Hematopoietic multipotent progenitor cell treated with erythropoietin and hydrocortisone succinate and interleukin-3 and kit ligand, for 15 days (in vitro differentiated cells): ENCODE measurements at regions not wholly inside any gene's neighbourhood (a gene's known extent, or its start where the extent isn't known, plus 50 kb on each side); places are given as distances from the start of the nearest gene placed in this dataset.
"Not testable (repeated sequence)": the region's sequence is repeated elsewhere in the genome, so short reads cannot be mapped to it uniquely, and the experiment has no call there.

Experiments
- DNase-seq: peaks from one replicate; pipeline ENCODE4 v3.0.0-alpha.2; 2015; ENCODE audit warnings: low spot score

- no peak for DNase-seq
Observed at GRCh38 chr16:60013076-60013475, 1279.0 kb upstream of the GOT2 start.

DNA sequence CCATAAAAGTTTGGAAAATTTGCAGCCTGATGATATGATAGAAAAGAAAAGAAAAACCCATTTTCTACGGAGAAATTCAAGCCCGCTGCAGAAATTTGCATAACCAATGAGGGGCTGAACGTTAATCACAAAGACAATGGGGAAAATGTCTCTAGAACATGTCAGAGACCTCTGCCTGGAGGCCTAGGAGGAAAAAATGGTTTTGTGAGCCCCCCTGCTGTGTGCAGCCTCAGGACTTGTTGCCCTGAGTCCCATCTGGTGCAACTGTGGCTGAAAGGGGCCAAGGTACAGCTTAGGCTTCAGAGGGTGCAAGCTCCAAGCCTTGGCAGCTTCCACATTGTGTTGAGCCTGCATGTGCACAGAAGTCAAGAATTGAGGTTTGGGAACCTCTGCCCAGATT is 1267.4 kb upstream of the GOT2 start:
- DNase-seq, result no peak

DNA sequence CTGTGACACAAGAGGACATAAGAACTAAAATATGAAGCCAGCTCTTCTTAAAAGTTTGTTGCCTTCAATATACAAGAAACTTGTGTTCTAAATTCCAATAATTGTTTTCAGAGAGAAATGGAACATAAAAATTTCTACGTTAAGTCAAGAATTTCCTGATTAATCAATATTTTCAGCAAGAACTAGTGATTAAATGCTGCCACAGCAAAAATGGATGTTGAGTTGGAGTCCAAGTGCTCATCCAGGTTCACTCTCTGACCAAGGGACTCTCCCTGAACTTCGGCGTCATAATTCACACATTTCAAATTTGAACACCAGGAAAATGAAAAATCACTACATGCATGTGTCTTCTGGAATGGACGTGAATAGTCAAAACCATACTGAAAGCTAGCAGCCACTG is 1263.6 kb upstream of the GOT2 start:
- DNase-seq, result no peak

GRCh38 chr16:59993101-59993500 is 1259.0 kb upstream of the GOT2 start:
- DNase-seq, result no peak

DNA sequence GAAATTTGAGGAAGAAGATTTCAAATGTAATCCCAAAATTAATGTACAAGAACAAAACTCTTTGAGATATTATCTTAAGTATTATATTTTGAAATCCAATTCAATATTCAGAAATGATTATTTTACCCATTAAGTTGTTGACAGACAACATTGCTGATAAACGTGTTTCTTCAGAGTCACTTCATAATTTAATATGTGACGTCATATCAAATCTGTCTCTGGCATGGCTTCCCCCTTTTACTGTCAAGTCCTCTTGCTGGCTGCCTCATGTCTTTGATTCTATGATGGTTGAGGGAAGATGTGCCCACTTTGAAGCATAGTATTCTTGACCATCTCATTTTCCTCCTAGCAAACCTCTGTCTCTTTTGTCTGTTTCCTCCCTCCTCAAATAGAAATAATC is 1257.1 kb upstream of the GOT2 start:
- no peak for DNase-seq

GRCh38 chr16:59988591-59988990 is 1254.5 kb upstream of the GOT2 start:
- DNase-seq, result no peak

GRCh38 chr16:59975953-59976352 is 1241.8 kb upstream of the GOT2 start:
- DNase-seq, result no peak

- DNase-seq, result no peak
Observed at GRCh38 chr16:59973966-59974365, 1239.8 kb upstream of the GOT2 start.

- DNase-seq, result no peak
Observed at GRCh38 chr16:59971264-59971663, 1237.1 kb upstream of the GOT2 start.

DNA sequence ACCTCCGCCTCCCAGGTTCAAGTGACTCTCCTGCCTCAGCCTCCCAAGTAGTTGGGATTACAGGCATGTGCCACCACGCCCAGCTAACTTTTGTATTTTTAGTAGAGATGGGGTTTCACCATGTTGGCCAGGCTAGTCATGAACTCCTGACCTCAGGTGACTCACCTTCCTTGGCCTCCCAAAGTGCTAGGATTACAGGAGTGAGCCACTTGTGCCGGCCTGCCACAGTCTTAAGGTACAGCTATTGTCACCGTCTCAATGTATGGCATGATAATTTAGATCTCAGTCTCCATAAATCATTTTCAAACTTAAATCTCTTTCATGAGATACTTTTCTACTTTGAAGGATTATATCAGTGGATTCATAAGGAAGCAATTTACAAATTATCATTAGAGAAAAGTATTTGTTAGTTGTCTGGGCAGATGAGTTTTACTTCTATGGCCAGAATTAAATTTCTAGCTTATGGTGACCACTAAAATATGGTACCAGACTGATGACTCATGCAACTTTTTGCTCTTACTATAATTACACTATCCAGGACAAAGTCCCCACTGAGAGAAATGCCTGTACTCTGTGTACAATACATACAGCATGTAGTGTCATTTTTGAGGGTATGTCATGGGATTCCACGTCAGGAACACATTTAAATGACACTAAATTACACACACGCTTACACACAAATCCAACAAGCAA is 1230.3 kb upstream of the GOT2 start:
- no peak for DNase-seq

DNA sequence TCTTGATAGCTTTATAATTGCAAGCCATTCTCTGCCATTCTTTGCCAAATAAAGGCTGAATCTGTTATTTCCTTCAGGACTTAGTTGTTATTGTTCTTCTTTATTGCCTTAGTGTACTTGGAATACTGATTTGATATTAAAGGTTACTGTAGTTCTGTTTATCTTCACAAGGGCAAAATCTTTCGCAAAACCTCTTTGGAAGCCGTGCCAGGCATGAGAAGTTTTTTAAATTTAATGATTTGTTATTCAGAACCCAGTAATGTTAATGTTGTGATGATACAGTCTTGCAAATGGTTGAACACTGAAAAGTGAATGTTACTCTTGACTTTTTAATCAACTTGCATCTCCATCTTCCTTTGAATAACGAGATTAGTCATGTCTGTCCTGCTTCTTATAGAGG is 1225.2 kb upstream of the GOT2 start:
- DNase-seq, result no peak

GRCh38 chr16:59950431-59950830 is 1216.3 kb upstream of the GOT2 start:
- DNase-seq, result no peak

- not testable (repeated sequence) for DNase-seq
Observed at GRCh38 chr16:59944041-59944440, 1209.9 kb upstream of the GOT2 start.

GRCh38 chr16:59941594-59941993 is 1207.5 kb upstream of the GOT2 start:
- DNase-seq, result no peak

- no peak for DNase-seq
Observed at GRCh38 chr16:59920054-59920453, 1185.9 kb upstream of the GOT2 start.

DNA sequence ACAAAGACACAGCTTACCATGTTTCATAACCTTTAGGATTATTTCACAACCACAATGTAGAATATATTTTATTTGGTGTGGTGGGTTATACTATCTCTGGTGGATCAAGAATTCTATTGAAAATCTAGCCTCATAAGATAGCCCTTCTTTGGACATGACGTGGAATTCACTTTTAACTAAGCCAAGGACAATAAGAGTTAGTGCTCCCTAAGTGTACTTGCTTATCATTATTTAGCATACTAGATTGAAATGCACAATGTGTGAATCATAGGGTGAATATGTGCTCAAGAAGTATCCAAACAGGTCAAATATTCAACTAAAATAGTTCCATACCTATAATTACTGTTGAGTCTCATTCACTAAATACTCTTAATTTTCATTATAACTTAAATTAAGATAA is 1179.5 kb upstream of the GOT2 start:
- no peak for DNase-seq

DNA sequence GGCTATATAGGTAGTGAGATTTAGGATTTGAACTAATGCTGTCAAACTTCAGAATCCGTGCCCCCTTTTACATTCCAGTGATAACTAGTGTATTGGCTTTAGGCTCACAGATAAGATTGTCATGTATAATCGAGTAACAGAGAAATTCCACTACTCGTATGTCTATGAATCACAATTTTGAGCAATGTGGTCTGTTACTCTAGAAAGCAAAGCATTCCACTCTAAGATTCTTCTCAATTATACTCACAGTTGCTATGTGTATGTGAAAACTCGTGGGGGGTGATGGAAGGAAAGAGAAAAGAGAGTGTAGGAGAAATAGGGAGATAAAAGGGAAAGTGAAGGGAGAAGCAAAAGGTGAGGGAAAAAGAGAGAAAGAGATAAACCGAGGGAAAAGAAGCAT is 1175.1 kb upstream of the GOT2 start:
- no peak for DNase-seq

DNA sequence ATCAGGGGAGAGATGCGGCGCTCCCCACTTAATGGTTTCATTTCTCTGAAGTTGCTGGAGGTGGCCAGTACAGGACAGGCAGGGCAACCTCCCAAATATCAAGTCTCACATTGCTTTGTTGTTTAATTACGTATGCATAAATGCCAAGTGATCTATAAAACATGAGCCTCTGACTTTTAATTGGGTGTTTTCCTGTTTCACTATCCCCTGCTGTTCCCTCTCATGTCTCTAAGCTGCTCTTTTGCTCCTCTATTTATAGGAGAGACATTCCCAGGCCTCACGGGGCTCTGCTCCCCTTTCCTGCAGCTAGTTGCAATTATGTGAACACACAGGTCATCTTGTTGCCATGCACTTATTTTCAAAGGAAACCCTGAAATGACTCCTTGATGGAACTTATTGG is 1173.5 kb upstream of the GOT2 start:
- DNase-seq, result no peak

GRCh38 chr16:59905606-59906005 is 1171.5 kb upstream of the GOT2 start:
- DNase-seq, result no peak

DNA sequence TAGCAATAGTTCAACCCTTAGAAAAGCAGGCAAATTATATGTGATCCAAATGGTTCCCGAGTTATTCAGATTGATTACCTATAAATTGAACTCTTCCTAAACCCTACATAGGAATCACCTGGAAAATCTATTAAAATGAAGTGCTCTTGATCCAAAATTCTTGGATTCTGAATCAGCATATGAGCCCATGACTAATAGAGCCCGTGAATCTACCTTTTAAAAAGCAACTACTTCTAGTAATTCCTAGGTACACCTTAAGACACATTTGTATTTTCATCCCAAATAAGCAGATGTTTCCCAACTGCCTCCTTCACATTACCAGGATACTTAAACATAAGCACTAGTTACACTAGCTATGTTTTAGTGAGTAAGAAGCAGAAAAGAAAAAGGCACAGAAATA is 1171.0 kb upstream of the GOT2 start:
- DNase-seq, result no peak

DNA sequence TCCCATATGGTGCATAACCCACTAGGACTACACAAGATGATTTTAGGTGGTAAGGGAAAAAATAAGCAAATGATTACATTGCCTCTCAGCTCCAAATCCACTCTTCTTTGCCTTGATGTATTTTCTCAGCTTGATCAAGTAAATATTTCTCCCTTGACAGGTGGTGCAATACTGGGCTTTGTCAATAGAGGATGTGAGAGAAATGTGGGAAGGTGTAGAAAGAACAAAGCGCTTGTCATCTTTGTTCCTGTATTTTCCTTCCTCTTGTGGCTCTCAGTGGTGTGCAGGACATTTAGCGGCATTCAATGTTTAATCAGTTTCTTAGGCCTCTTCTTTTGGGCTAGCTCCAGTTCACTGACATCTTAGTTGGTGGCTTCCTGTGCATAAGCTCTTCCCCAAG is 1165.8 kb upstream of the GOT2 start:
- DNase-seq, result no peak

- DNase-seq, result no peak
Observed at GRCh38 chr16:59892376-59892775, 1158.3 kb upstream of the GOT2 start.

DNA sequence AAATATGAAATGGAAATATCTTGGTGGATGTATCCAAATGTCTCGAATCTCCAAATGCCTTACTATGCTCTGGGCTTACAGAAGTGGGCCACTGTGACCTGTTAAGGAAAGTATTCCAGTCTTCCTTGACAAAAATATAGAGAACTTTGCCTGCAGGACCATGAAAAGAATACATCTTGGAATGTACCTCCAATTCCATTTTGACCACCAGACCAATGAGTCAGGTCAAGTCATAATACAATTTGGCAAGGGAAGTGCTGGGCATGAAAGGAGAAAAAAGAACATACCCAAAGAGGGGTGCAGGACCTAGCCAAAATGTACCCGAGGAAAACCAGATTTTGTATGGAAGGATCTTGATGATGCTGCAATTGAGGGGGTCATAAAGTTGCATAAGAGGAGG is 1153.7 kb upstream of the GOT2 start:
- no peak for DNase-seq

DNA sequence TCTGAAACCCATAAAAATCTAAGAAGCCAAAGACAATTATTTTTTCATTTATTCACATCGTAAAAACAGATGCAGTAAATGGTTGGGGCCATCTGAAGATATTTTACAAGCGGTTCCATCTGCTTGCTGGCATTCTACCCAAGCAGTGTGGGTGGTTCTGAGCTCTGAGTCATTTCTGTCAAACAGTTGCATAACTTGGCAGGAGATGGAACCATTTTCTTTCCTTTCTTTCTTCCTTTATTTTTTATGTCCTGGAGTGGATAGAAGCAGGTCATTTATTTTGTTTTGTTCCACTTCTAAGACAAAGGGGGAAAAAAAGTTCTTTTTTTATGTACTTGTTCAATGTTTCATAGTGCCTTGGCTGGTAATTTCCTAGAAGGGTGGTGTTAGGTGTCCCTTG is 1151.9 kb upstream of the GOT2 start:
- no peak for DNase-seq

DNA sequence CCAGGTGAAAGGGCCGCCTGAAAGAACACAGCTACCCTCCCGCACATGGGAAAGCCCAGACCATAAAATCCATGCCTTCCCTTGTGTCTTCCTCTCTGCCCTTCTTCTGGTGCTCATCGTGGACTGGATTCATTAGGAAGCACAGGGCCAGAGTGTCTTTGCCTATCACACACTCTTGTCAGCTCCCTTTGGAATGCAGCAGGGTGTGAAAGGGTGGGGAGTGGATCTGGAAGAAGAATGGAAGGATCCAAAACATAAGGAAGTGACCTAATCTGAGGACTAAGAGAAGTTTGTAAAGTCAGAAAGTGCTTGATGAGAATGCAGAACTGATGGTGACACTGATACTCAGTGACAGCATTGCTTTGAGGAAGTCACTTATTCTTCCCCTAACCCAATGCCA is 1147.3 kb upstream of the GOT2 start:
- DNase-seq, result no peak
